Osteoblast (primary cell): ENCODE measurements at regions not wholly inside any gene's neighbourhood (a gene's known extent, or its start where the extent isn't known, plus 50 kb on each side); places are given as distances from the start of the nearest gene placed in this dataset.
"Not testable (repeated sequence)": the region's sequence is repeated elsewhere in the genome, so short reads cannot be mapped to it uniquely, and the experiment has no call there.

Source experiments
- DNase-seq: peaks from one replicate; pipeline ENCODE4 v3.0.0; 2011; ENCODE audit warnings: low spot score, mixed read lengths; ENCODE audit not compliant: insufficient read length; ENCODE audit errors: missing footprints
- H2AFZ ChIP-seq: 2 replicates; pipeline ENCODE4 v1.6.0; 2011; ENCODE audit warnings: mild to moderate bottlenecking, low read length
- H3K27ac ChIP-seq: 2 replicates; pipeline ENCODE4 v1.5.1; 2011; ENCODE audit warnings: mild to moderate bottlenecking, low read depth, low read length, moderate library complexity
- H3K27me3 ChIP-seq: 2 replicates; pipeline ENCODE4 v1.6.0; 2012; ENCODE audit warnings: mild to moderate bottlenecking, control low read depth, inconsistent platforms, low read length, moderate library complexity; ENCODE audit not compliant: insufficient read depth
- H3K36me3 ChIP-seq: 2 replicates; pipeline ENCODE4 v1.5.1; 2011; ENCODE audit warnings: mild to moderate bottlenecking, low read length, control low read depth, moderate library complexity; ENCODE audit not compliant: insufficient read depth
- H3K4me1 ChIP-seq: 2 replicates; pipeline ENCODE4 v1.5.1; 2011; ENCODE audit warnings: mild to moderate bottlenecking, low read length, control low read depth, moderate library complexity; ENCODE audit not compliant: insufficient read depth
- H3K4me2 ChIP-seq: 2 replicates; pipeline ENCODE4 v1.6.0; 2011; ENCODE audit warnings: mild to moderate bottlenecking, low read length; ENCODE audit not compliant: insufficient read depth
- H3K4me3 ChIP-seq: fragments of 200-600 bp; sonication (generic); 3 replicates; pipeline ENCODE4 v1.5.1; 2012; ENCODE audit warnings: mild to moderate bottlenecking, low read length, inconsistent platforms; ENCODE audit not compliant: insufficient read depth
- H3K79me2 ChIP-seq: 2 replicates; pipeline ENCODE4 v1.6.0; 2012; ENCODE audit warnings: mild to moderate bottlenecking, low read length, control low read depth, inconsistent platforms; ENCODE audit not compliant: insufficient read depth
- H3K9me3 ChIP-seq: 2 replicates; pipeline ENCODE4 v1.5.1; 2011; ENCODE audit warnings: low read depth, low read length, control low read depth
- H4K20me1 ChIP-seq: 2 replicates; pipeline ENCODE4 v1.6.0; 2012; ENCODE audit warnings: mild to moderate bottlenecking, low read length, control low read depth; ENCODE audit not compliant: insufficient read depth
- TF ChIP-seq, protein P1 (sequence below): IDR thresholded peaks from 2 replicates; pipeline ENCODE4 v1.5.1; 2011; ENCODE audit warnings: mild to moderate bottlenecking, low read depth, low read length, moderate library complexity; ENCODE audit errors: extremely low read depth

DNA sequence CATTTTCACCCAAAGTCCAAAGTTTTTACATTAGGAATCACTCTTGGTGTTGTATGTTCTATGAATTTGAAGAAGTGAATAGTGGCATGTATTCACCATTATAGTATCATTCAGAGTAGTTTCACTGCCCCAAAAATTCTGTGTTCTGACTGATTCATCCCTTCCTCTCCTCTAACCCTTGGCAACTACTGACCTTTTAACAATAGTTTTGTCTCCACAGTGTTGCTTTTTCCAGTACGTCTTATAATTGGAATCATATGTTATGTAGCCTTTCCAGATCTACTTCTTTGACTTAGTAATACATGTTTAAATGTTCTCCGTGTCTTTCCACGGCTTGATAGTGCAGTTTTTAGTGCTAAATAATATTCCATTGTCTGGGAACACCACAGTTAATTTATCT, 379.0 kb upstream of the SGO1 start:
- H3K4me1 ChIP-seq, result no peaks in the 10 kb centered on the region
- no peak overlapping the region for H3K4me3 ChIP-seq
- no peak for DNase-seq
- no peak overlapping the region for H2AFZ ChIP-seq
- H3K27ac ChIP-seq, result no peak overlapping the region
- no peaks in the 10 kb centered on the region for H4K20me1 ChIP-seq
- H3K4me2 ChIP-seq, result no peak overlapping the region
- no peaks in the 10 kb centered on the region for H3K9me3 ChIP-seq
- TF ChIP-seq, protein P1, sequence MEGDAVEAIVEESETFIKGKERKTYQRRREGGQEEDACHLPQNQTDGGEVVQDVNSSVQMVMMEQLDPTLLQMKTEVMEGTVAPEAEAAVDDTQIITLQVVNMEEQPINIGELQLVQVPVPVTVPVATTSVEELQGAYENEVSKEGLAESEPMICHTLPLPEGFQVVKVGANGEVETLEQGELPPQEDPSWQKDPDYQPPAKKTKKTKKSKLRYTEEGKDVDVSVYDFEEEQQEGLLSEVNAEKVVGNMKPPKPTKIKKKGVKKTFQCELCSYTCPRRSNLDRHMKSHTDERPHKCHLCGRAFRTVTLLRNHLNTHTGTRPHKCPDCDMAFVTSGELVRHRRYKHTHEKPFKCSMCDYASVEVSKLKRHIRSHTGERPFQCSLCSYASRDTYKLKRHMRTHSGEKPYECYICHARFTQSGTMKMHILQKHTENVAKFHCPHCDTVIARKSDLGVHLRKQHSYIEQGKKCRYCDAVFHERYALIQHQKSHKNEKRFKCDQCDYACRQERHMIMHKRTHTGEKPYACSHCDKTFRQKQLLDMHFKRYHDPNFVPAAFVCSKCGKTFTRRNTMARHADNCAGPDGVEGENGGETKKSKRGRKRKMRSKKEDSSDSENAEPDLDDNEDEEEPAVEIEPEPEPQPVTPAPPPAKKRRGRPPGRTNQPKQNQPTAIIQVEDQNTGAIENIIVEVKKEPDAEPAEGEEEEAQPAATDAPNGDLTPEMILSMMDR, result no peak
- H3K79me2 ChIP-seq, result no peaks in the 10 kb centered on the region
- no peaks in the 10 kb centered on the region for H3K27me3 ChIP-seq
- H3K36me3 ChIP-seq, result no peaks in the 10 kb centered on the region

DNA sequence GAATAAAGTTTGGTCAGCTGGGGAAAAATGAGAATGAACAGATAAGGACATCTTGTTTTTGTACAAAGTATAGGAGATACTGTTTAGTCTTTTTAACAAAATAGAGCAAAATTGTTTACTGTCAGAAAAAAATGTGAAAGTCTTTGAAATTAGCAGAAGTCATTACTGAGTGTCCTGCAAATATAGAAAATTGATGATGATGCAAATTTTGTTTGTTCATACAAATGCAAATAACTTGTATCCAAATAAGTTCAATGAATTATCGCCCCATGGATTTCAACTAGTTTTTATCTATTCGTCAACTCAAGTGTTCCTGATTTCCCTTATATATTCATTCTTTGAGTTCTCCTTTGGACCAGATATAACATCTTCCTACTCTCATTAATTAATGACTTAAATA, 378.0 kb upstream of the SGO1 start:
- Histone ChIP-seq H3K27me3 (no peaks in the 10 kb centered on the region), H3K4me3 (no peak overlapping the region), H3K4me2 (no peak overlapping the region), H3K36me3 (no peaks in the 10 kb centered on the region), H3K79me2 (no peaks in the 10 kb centered on the region), H2AFZ (no peak overlapping the region), H3K27ac (no peak overlapping the region), H3K9me3 (no peaks in the 10 kb centered on the region), H4K20me1 (no peaks in the 10 kb centered on the region), H3K4me1 (no peaks in the 10 kb centered on the region)
- TF ChIP-seq, protein P1, result no peak
- no peak for DNase-seq

DNA sequence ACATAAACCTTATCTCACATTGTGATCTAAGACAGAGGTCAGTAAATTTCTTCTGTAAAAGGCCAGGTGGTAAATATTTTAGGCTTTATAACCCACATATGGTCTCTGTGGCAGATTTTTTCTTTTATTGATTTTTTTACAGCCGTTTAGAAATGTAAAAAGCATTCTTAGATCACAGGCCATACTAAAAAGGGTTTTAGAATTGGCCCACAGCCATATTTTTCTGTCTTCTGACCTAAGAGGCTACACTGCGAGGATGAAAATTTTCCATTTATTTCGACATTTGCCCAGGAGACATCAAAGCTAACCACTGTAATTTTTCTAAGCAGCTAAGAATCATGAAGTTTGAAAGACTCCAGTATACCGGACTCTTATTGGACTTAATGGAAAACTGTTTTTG, 377.2 kb upstream of the SGO1 start:
- Histone ChIP-seq H3K36me3 (no peaks in the 10 kb centered on the region), H3K4me3 (no peak overlapping the region), H3K4me2 (no peak overlapping the region), H3K9me3 (no peaks in the 10 kb centered on the region), H3K4me1 (no peaks in the 10 kb centered on the region), H3K27ac (no peak overlapping the region), H3K27me3 (no peaks in the 10 kb centered on the region), H2AFZ (no peak overlapping the region), H4K20me1 (no peaks in the 10 kb centered on the region), H3K79me2 (no peaks in the 10 kb centered on the region)
- TF ChIP-seq, protein P1, result no peak
- no peak for DNase-seq

DNA sequence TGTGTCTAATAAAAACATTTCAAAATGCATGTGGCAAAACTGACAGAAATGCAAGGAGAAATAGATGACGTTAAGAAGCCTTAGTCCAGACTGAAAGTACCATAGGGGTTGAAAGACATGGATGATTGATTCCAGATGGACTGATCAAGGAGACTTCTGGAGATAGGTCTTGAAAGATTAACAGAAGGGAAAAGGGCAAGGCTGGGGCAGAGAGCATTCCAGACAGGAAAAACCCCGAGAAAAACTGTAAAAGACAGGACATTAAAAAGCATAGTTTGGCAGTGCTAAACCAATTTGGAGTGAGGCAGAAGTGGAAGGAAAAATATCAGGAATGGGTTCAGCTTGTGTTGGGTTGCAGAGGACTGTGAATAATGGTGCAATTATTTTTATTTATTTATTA, 375.2 kb upstream of the SGO1 start:
- Histone ChIP-seq H3K36me3 (no peaks in the 10 kb centered on the region), H3K27ac (no peak overlapping the region), H3K79me2 (no peaks in the 10 kb centered on the region), H3K4me1 (no peaks in the 10 kb centered on the region), H3K27me3 (no peaks in the 10 kb centered on the region), H3K9me3 (no peaks in the 10 kb centered on the region), H2AFZ (no peak overlapping the region), H3K4me3 (no peak overlapping the region), H4K20me1 (no peaks in the 10 kb centered on the region), H3K4me2 (no peak overlapping the region)
- DNase-seq, result no peak
- TF ChIP-seq, protein P1, result no peak

DNA sequence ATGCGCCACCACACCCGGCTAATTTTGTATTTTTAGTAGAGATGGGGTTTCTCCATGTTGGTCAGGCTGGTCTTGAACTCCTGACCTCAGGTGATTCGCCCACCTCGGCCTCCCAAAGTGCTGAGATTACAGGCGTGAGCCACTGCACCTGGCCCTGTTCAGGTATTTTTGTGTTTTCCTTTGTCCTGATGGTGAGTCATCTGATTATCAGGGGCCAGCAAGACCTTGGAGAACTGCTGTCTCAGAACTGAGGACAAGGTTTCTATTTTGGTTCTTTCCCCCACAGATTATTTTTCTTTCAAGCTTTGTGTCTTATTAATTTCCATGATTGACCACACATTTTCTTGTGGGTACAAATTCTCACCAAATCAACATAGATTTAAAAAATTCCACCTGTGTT, 374.4 kb upstream of the SGO1 start:
- H3K27me3 ChIP-seq, H4K20me1 ChIP-seq, H2AFZ ChIP-seq: not testable (repeated sequence)

More for the DNA sequence above, 374.4 kb upstream of the SGO1 start:
- H3K9me3 ChIP-seq, H3K27ac ChIP-seq, H3K4me2 ChIP-seq, H3K4me1 ChIP-seq, DNase-seq, H3K36me3 ChIP-seq, H3K79me2 ChIP-seq, H3K4me3 ChIP-seq: not testable (repeated sequence)
